BE2C (cell line): ENCODE measurements at regions not wholly inside any gene's neighbourhood (a gene's known extent, or its start where the extent isn't known, plus 50 kb on each side); places are given as distances from the start of the nearest gene placed in this dataset.

Experiments used
- DNase-seq: peaks from one replicate; pipeline ENCODE4 v3.0.0-alpha.2; 2020
- H3K27me3 ChIP-seq: fragments of 250-450 bp; sonication (Bioruptor Pico); 2 replicates; pipeline ENCODE4 v1.5.1; 2020; ENCODE audit warnings: mild to moderate bottlenecking
- H3K36me3 ChIP-seq: fragments of 250-450 bp; sonication (Bioruptor Pico); 2 replicates; pipeline ENCODE4 v1.5.1; 2020; ENCODE audit warnings: mild to moderate bottlenecking
- H3K4me1 ChIP-seq: fragments of 250-450 bp; sonication (Bioruptor Pico); 2 replicates; pipeline ENCODE4 v1.5.1; 2020
- H3K4me3 ChIP-seq: 2 replicates; pipeline ENCODE4 v1.5.1; 2011; ENCODE audit warnings: low read depth, low read length
- H3K9me3 ChIP-seq: fragments of 250-450 bp; sonication (Bioruptor Pico); 2 replicates; pipeline ENCODE4 v1.5.1; 2020
- CTCF ChIP-seq: IDR thresholded peaks from 2 replicates; pipeline ENCODE4 v1.5.1; 2012; ENCODE audit warnings: mild to moderate bottlenecking, low read depth, low read length

GRCh38 chr5:6145616-6146237 lies 232.6 kb downstream of the MED10 start:
- Histone ChIP-seq H3K9me3 (no peaks in the 10 kb centered on the region), H3K4me3 (no peak overlapping the region), H3K27me3 (no peaks in the 10 kb centered on the region), H3K36me3 (no peaks in the 10 kb centered on the region), H3K4me1 (no peaks in the 10 kb centered on the region)
- TF ChIP-seq CTCF = no peak
- no peak for DNase-seq

- TF ChIP-seq CTCF = no peak
- Histone ChIP-seq H3K9me3 (no peaks in the 10 kb centered on the region), H3K4me3 (no peak overlapping the region), H3K36me3 (no peaks in the 10 kb centered on the region), H3K4me1 (no peaks in the 10 kb centered on the region), H3K27me3 (no peaks in the 10 kb centered on the region)
- DNase-seq = no peak
Measured at GRCh38 chr5:6143523-6143922, 234.8 kb downstream of the MED10 start.

GRCh38 chr5:6142353-6142752 lies 236.0 kb downstream of the MED10 start:
- no peak for DNase-seq
- no peaks in the 10 kb centered on the region for H3K27me3 ChIP-seq
- no peaks in the 10 kb centered on the region for H3K36me3 ChIP-seq
- H3K4me1 ChIP-seq = no peaks in the 10 kb centered on the region
- H3K4me3 ChIP-seq = no peak overlapping the region
- H3K9me3 ChIP-seq = no peaks in the 10 kb centered on the region
- no peak for TF ChIP-seq CTCF

- H3K4me1 ChIP-seq = no peaks in the 10 kb centered on the region
- no peaks in the 10 kb centered on the region for H3K36me3 ChIP-seq
- H3K4me3 ChIP-seq = no peak overlapping the region
- no peak for TF ChIP-seq CTCF
- no peaks in the 10 kb centered on the region for H3K9me3 ChIP-seq
- no peak for DNase-seq
- no peaks in the 10 kb centered on the region for H3K27me3 ChIP-seq
Measured at GRCh38 chr5:6140219-6140618, 238.1 kb downstream of the MED10 start.

GRCh38 chr5:6135977-6136376 lies 242.4 kb downstream of the MED10 start:
- no peak for DNase-seq
- no peaks in the 10 kb centered on the region for H3K36me3 ChIP-seq
- H3K4me3 ChIP-seq = no peak overlapping the region
- H3K4me1 ChIP-seq = no peaks in the 10 kb centered on the region
- no peaks in the 10 kb centered on the region for H3K27me3 ChIP-seq
- TF ChIP-seq CTCF = no peak
- H3K9me3 ChIP-seq = no peaks in the 10 kb centered on the region

- no peak for DNase-seq
- no peaks in the 10 kb centered on the region for H3K4me1 ChIP-seq
- no peaks in the 10 kb centered on the region for H3K27me3 ChIP-seq
- no peaks in the 10 kb centered on the region for H3K36me3 ChIP-seq
- no peak for TF ChIP-seq CTCF
- no peak overlapping the region for H3K4me3 ChIP-seq
- no peaks in the 10 kb centered on the region for H3K9me3 ChIP-seq
Measured at GRCh38 chr5:6134281-6134680, 244.1 kb downstream of the MED10 start.
